ENCODE measurements at regions not wholly inside any gene's neighbourhood (a gene's known extent, or its start where the extent isn't known, plus 50 kb on each side); places are given as distances from the start of the nearest gene placed in this dataset.
"Not testable (repeated sequence)": the region's sequence is repeated elsewhere in the genome, so short reads cannot be mapped to it uniquely, and the experiment has no call there.

GRCh38 chr2:14479486-14479885, 153.0 kb upstream of the LRATD1 start:
- no peaks in the 10 kb centered on the region for H3K27me3 ChIP-seq (ENCODE audit: insufficient read depth, low read length)
- H3K4me3 ChIP-seq (ENCODE audit: low read length), result no peak overlapping the region
- H3K9ac ChIP-seq (ENCODE audit: low read depth, low read length), result no peak overlapping the region
- no peaks in the 10 kb centered on the region for H3K36me3 ChIP-seq (ENCODE audit: insufficient read depth, low read length)
- no peaks in the 10 kb centered on the region for H3K4me1 ChIP-seq (ENCODE audit: insufficient read depth, low read length)
- 97% methylated on average over 2 of the region's 2 CpGs for WGBS
- H3K27ac ChIP-seq (ENCODE audit: low read depth, low read length), result no peak overlapping the region
- no peaks in the 10 kb centered on the region for H3K9me3 ChIP-seq (ENCODE audit: insufficient read depth, low read depth, low read length)

DNA sequence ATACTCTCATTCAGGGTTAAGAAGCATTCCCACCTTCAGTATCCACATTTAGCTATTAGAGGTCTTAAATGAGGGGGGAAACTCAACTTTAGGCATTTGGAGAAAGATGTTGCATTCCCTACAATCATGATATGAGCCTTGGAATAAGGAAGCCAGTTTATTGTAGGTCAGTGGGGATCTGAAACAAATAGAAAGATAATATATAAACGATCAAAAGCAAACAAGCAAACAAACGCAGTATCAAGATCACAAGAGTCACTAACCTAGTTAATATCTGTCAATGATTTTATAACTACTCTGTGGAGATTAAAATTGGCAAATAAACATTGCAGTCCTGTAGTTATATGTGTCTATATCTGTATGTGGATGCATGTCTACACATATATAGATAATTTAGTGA, 152.4 kb upstream of the LRATD1 start:
- H3K9ac ChIP-seq (ENCODE audit: low read depth, low read length), result no peak overlapping the region
- no peaks in the 10 kb centered on the region for H3K36me3 ChIP-seq (ENCODE audit: insufficient read depth, low read length)
- no peaks in the 10 kb centered on the region for H3K9me3 ChIP-seq (ENCODE audit: insufficient read depth, low read depth, low read length)
- H3K4me3 ChIP-seq (ENCODE audit: low read length), result no peak overlapping the region
- WGBS, result no CpG with 5 or more reads among the region's 2 CpGs
- H3K27me3 ChIP-seq (ENCODE audit: insufficient read depth, low read length), result no peaks in the 10 kb centered on the region
- H3K4me1 ChIP-seq (ENCODE audit: insufficient read depth, low read length), result no peaks in the 10 kb centered on the region
- H3K27ac ChIP-seq (ENCODE audit: low read depth, low read length), result no peak overlapping the region

GRCh38 chr2:14480906-14481305, 151.6 kb upstream of the LRATD1 start:
- Histone ChIP-seq H3K9me3 (ENCODE audit: insufficient read depth, low read depth, low read length) (no peaks in the 10 kb centered on the region), H3K27ac (ENCODE audit: low read depth, low read length) (no peak overlapping the region), H3K36me3 (ENCODE audit: insufficient read depth, low read length) (no peaks in the 10 kb centered on the region), H3K27me3 (ENCODE audit: insufficient read depth, low read length) (no peaks in the 10 kb centered on the region), H3K4me1 (ENCODE audit: insufficient read depth, low read length) (no peaks in the 10 kb centered on the region), H3K4me3 (ENCODE audit: low read length) (no peak overlapping the region), H3K9ac (ENCODE audit: low read depth, low read length) (no peak overlapping the region)
- 100% methylated on average over 1 of the region's 1 CpG for WGBS

DNA sequence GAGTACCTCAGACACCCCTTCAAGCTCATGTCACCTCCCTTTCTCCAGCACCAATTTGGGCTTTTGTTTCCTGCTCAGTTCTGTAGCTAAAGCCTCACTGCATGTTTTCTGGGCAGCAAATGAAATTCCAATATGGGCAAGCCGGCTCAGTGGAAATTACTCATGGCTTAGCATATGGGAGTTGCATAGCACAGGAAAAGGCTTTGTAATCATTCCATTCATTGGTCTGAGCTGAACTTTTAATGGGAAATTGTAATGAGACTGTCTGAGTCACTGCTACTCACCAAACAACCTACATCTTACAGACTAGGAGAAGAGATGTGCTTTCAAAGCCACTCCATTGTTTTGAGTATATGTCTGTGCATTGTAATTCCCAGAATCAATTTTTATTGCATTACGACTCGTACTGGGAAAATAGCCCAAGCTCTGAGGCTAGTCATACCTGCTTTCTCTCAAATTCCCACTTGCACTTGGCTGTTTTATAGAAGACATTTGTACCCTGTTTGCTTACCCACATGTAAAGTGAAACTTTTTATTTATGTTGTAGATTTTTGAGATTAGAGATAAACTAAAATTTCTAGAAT, 139.5 kb upstream of the LRATD1 start:
- Histone ChIP-seq H3K27me3 (ENCODE audit: insufficient read depth, low read length) (no peaks in the 10 kb centered on the region), H3K4me1 (ENCODE audit: insufficient read depth, low read length) (peaks cover 10% of the 10 kb centered on the region; the same call in 1 of the 2 replicates), H3K27ac (ENCODE audit: low read depth, low read length) (no peak overlapping the region), H3K9ac (ENCODE audit: low read depth, low read length) (no peak overlapping the region), H3K9me3 (ENCODE audit: insufficient read depth, low read depth, low read length) (no peaks in the 10 kb centered on the region), H3K4me3 (ENCODE audit: low read length) (no peak overlapping the region), H3K36me3 (ENCODE audit: insufficient read depth, low read length) (no peaks in the 10 kb centered on the region)
- WGBS, result 81% methylated on average over 3 of the region's 3 CpGs

GRCh38 chr2:14494759-14495158, 137.8 kb upstream of the LRATD1 start:
- H3K4me3 ChIP-seq (ENCODE audit: low read length), result no peak overlapping the region
- no peaks in the 10 kb centered on the region for H3K27me3 ChIP-seq (ENCODE audit: insufficient read depth, low read length)
- H3K36me3 ChIP-seq (ENCODE audit: insufficient read depth, low read length), result no peaks in the 10 kb centered on the region
- H3K9ac ChIP-seq (ENCODE audit: low read depth, low read length), result no peak overlapping the region
- no peaks in the 10 kb centered on the region for H3K9me3 ChIP-seq (ENCODE audit: insufficient read depth, low read depth, low read length)
- no peak overlapping the region for H3K27ac ChIP-seq (ENCODE audit: low read depth, low read length)
- peaks cover 10% of the 10 kb centered on the region; the same call in 1 of the 2 replicates for H3K4me1 ChIP-seq (ENCODE audit: insufficient read depth, low read length)
- WGBS, result no CpG with 5 or more reads among the region's 1 CpG

DNA sequence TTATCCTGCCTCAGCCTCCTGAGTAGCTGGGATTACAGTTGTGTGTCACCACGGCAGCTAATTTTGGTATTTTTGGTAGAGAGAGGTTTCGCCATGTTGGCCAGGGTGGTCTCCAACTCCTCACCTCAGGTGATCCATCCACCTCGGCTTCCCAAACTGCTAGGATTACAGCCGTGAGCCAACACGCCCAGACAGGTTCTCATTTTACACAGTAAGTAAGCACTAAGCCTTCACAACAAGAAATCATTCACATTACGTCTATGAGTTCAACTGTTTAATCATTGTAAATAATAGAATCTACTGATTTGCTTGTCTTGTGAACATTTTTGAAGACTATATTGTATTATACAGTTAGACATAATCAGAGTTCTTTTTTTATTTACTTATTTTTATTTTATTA, 131.5 kb upstream of the LRATD1 start:
- no peak overlapping the region for H3K9ac ChIP-seq (ENCODE audit: low read depth, low read length)
- no peaks in the 10 kb centered on the region for H3K9me3 ChIP-seq (ENCODE audit: insufficient read depth, low read depth, low read length)
- no peaks in the 10 kb centered on the region for H3K27me3 ChIP-seq (ENCODE audit: insufficient read depth, low read length)
- no peak overlapping the region for H3K4me3 ChIP-seq (ENCODE audit: low read length)
- H3K36me3 ChIP-seq (ENCODE audit: insufficient read depth, low read length), result no peaks in the 10 kb centered on the region
- 94% methylated on average over 5 of the region's 6 CpGs for WGBS
- no peaks in the 10 kb centered on the region for H3K4me1 ChIP-seq (ENCODE audit: insufficient read depth, low read length)
- H3K27ac ChIP-seq (ENCODE audit: low read depth, low read length), result no peak overlapping the region

DNA sequence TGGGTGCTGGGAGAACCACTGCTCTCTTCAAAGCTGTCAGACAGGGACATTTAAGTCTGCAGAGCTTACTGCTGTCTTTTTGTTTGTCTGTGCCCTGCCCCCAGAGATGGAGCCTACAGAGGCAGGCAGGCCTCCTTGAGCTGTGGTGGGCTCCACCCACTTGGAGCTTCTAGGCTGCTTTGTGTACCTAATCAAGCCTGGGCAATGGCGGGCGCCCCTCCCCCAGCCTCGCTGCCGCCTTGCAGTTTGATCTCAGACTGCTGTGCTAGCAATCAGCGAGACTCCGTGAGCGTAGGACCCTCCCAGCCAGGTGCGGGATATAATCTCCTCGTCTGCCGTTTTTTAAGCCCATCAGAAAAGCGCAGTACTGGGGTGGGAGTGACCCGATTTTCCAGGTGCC, 125.6 kb upstream of the LRATD1 start:
- not testable (repeated sequence) for H3K27ac ChIP-seq (ENCODE audit: low read depth, low read length); H3K36me3 ChIP-seq (ENCODE audit: insufficient read depth, low read length); H3K27me3 ChIP-seq (ENCODE audit: insufficient read depth, low read length); H3K9ac ChIP-seq (ENCODE audit: low read depth, low read length); H3K4me1 ChIP-seq (ENCODE audit: insufficient read depth, low read length); H3K4me3 ChIP-seq (ENCODE audit: low read length)
- H3K9me3 ChIP-seq (ENCODE audit: insufficient read depth, low read depth, low read length), result peaks cover 24% of the 10 kb centered on the region
- WGBS, result 90% methylated on average over 12 of the region's 12 CpGs

DNA sequence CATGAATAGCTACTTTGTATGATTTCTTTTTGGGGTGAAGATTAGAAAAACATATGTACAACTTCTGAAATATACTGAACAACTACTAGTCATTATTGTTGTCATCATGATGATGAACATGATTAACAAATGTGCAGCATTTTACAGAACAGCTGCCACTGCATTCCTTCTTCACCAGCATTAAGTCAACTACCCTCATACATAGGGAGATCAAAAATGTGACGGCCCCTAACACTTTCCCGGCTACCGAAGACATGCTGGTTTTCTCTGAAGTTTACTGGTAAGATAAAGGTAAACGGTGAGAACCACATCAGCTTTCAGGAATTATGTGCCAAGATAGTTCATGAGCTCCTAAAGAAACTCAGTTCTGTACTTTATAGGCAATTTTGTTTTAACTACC, 121.0 kb upstream of the LRATD1 start:
- H3K27ac ChIP-seq (ENCODE audit: low read depth, low read length), result no peak overlapping the region
- H3K27me3 ChIP-seq (ENCODE audit: insufficient read depth, low read length), result no peaks in the 10 kb centered on the region
- WGBS, result 84% methylated on average over 4 of the region's 4 CpGs
- peaks cover 24% of the 10 kb centered on the region for H3K9me3 ChIP-seq (ENCODE audit: insufficient read depth, low read depth, low read length)
- H3K4me3 ChIP-seq (ENCODE audit: low read length), result no peak overlapping the region
- H3K36me3 ChIP-seq (ENCODE audit: insufficient read depth, low read length), result no peaks in the 10 kb centered on the region
- no peak overlapping the region for H3K9ac ChIP-seq (ENCODE audit: low read depth, low read length)
- peaks cover 19% of the 10 kb centered on the region; the same call in 1 of the 2 replicates for H3K4me1 ChIP-seq (ENCODE audit: insufficient read depth, low read length)

- Histone ChIP-seq H3K9me3 (ENCODE audit: insufficient read depth, low read depth, low read length) (0 out of 2 replicates have a peak, but pooled peaks cover 5% of the 10 kb centered on the region), H3K4me1 (ENCODE audit: insufficient read depth, low read length) (peaks cover 19% of the 10 kb centered on the region; the same call in 1 of the 2 replicates), H3K27me3 (ENCODE audit: insufficient read depth, low read length) (no peaks in the 10 kb centered on the region), H3K36me3 (ENCODE audit: insufficient read depth, low read length) (no peaks in the 10 kb centered on the region), H3K27ac (ENCODE audit: low read depth, low read length) (peak overlapping the region; percentile 42), H3K9ac (ENCODE audit: low read depth, low read length) (no peak overlapping the region; the same call in 1 of the 2 replicates), H3K4me3 (ENCODE audit: low read length) (no peak overlapping the region)
- WGBS, result 25% methylated on average over 1 of the region's 1 CpG
These were observed 118.6 kb upstream of the LRATD1 start for GRCh38 chr2:14513903-14514302.

- Histone ChIP-seq H3K4me3 (ENCODE audit: low read length) (no peak overlapping the region), H3K9me3 (ENCODE audit: insufficient read depth, low read depth, low read length) (no peaks in the 10 kb centered on the region), H3K27me3 (ENCODE audit: insufficient read depth, low read length) (no peaks in the 10 kb centered on the region), H3K4me1 (ENCODE audit: insufficient read depth, low read length) (peaks cover 19% of the 10 kb centered on the region; the same call in 1 of the 2 replicates), H3K9ac (ENCODE audit: low read depth, low read length) (no peak overlapping the region), H3K36me3 (ENCODE audit: insufficient read depth, low read length) (no peaks in the 10 kb centered on the region), H3K27ac (ENCODE audit: low read depth, low read length) (no peak overlapping the region)
- WGBS, result 94% methylated on average over 1 of the region's 1 CpG
These were observed 115.7 kb upstream of the LRATD1 start for GRCh38 chr2:14516844-14517243.

- WGBS, result 100% methylated on average over 2 of the region's 4 CpGs
- no peaks in the 10 kb centered on the region for H3K36me3 ChIP-seq (ENCODE audit: insufficient read depth, low read length)
- H3K9me3 ChIP-seq (ENCODE audit: insufficient read depth, low read depth, low read length), result no peaks in the 10 kb centered on the region
These were observed 114.8 kb upstream of the LRATD1 start for GRCh38 chr2:14517731-14518130.

GRCh38 chr2:14520385-14520945, 112.1 kb upstream of the LRATD1 start:
- H3K36me3 ChIP-seq (ENCODE audit: insufficient read depth, low read length), result no peaks in the 10 kb centered on the region
- no peak overlapping the region for H3K27ac ChIP-seq (ENCODE audit: low read depth, low read length)
- H3K4me3 ChIP-seq (ENCODE audit: low read length), result no peak overlapping the region
- H3K9me3 ChIP-seq (ENCODE audit: insufficient read depth, low read depth, low read length), result no peaks in the 10 kb centered on the region
- H3K4me1 ChIP-seq (ENCODE audit: insufficient read depth, low read length), result no peaks in the 10 kb centered on the region
- no peak overlapping the region for H3K9ac ChIP-seq (ENCODE audit: low read depth, low read length)
- WGBS, result 97% methylated on average over 9 of the region's 10 CpGs
- H3K27me3 ChIP-seq (ENCODE audit: insufficient read depth, low read length), result no peaks in the 10 kb centered on the region

More at GRCh38 chr2:14517731-14518130, 114.8 kb upstream of the LRATD1 start:
- H3K9ac ChIP-seq (ENCODE audit: low read depth, low read length), result no peak overlapping the region
- no peaks in the 10 kb centered on the region for H3K27me3 ChIP-seq (ENCODE audit: insufficient read depth, low read length)
- H3K27ac ChIP-seq (ENCODE audit: low read depth, low read length), result no peak overlapping the region
- no peak overlapping the region for H3K4me3 ChIP-seq (ENCODE audit: low read length)
- peaks cover 19% of the 10 kb centered on the region; the same call in 1 of the 2 replicates for H3K4me1 ChIP-seq (ENCODE audit: insufficient read depth, low read length)

Data from HUES64 (cell line).